Neural progenitor cell (in vitro differentiated cells): ENCODE measurements at regions not wholly inside any gene's neighbourhood (a gene's known extent, or its start where the extent isn't known, plus 50 kb on each side); places are given as distances from the start of the nearest gene placed in this dataset.

Experiments
- CTCF ChIP-seq: fragments of 200-600 bp; sonication (generic); IDR thresholded peaks from 2 replicates; pipeline ENCODE4 v1.5.1; 2017; ENCODE audit warnings: antibody characterized with exemption, mild to moderate bottlenecking
- EZH2 ChIP-seq: fragments of 200-600 bp; sonication (generic); IDR thresholded peaks from 2 replicates; pipeline ENCODE4 v1.6.1; 2017; ENCODE audit warnings: antibody characterized with exemption, mild to moderate bottlenecking, moderate library complexity
- EZH2phosphoT487 ChIP-seq: fragments of 200-600 bp; sonication (generic); IDR thresholded peaks from 2 replicates; pipeline ENCODE4 v1.6.1; 2017; ENCODE audit warnings: antibody characterized with exemption

GRCh38 chr6:159533568-159533967 is 159.5 kb downstream of the SOD2 start:
- TF ChIP-seq CTCF (no peak), EZH2 (no peak), EZH2phosphoT487 (no peak)
